Gastroesophageal sphincter (tissue), 4 donors: ENCODE measurements at regions not wholly inside any gene's neighbourhood (a gene's known extent, or its start where the extent isn't known, plus 50 kb on each side); places are given as distances from the start of the nearest gene placed in this dataset.
"Not testable (repeated sequence)": the region's sequence is repeated elsewhere in the genome, so short reads cannot be mapped to it uniquely, and the experiment has no call there.

Source experiments
- ATAC-seq: fragments of 150-250 bp; one replicate; pipeline ENCODE4 v1.9.1; 2016; ENCODE audit warnings: mild to moderate bottlenecking, moderate library complexity
- H3K27ac ChIP-seq, 4 donors: fragments of 200-600 bp; sonication (generic) in 3 of 4; 1 replicate in 3 of 4; 2 replicates in 1 of 4; pipeline ENCODE4 v1.5.1; 2016 to 2019
- H3K27me3 ChIP-seq: fragments of 200-600 bp; sonication (generic); one replicate; pipeline ENCODE4 v1.5.1; 2019
- H3K36me3 ChIP-seq, 2 donors: fragments of 200-600 bp; sonication (generic); one replicate each; pipeline ENCODE4 v1.5.1; 2019; ENCODE audit warnings: control low read depth in 1 of 2
- H3K4me1 ChIP-seq, 3 donors: fragments of 200-600 bp; sonication (generic); 1 replicate in 2 of 3; 2 replicates in 1 of 3; pipeline ENCODE4 v1.5.1; 2016 to 2019; ENCODE audit warnings: control low read depth in 2 of 3
- H3K4me3 ChIP-seq, 2 donors: fragments of 200-600 bp; sonication (generic); one replicate each; pipeline ENCODE4 v1.5.1; 2019; ENCODE audit warnings: mild to moderate bottlenecking in 1 of 2, moderate library complexity in 1 of 2
- H3K9me3 ChIP-seq, 3 donors: fragments of 200-600 bp; sonication (generic); one replicate each; pipeline ENCODE4 v1.5.1; 2017 to 2019; ENCODE audit warnings: control low read depth in 2 of 3
- CTCF ChIP-seq, 4 experiments: fragments of 200-600 bp in 2 of 4; fragments of 450-650 bp in 2 of 4; sonication (generic) in 1 of 4; IDR thresholded peaks; one replicate each; pipeline ENCODE4 v1.5.1; 2017 to 2019; ENCODE audit warnings: antibody characterized with exemption in 4 of 4, mild to moderate bottlenecking in 2 of 4, moderate library complexity in 2 of 4
- EP300 ChIP-seq: sonication (generic); formaldehyde crosslinking; IDR thresholded peaks from one replicate; pipeline ENCODE4 v1.6.1; 2017; ENCODE audit warnings: antibody characterized with exemption, mild to moderate bottlenecking
- POLR2A ChIP-seq, 2 donors: fragments of 450-650 bp; IDR thresholded peaks; one replicate each; pipeline ENCODE4 v1.6.1; 2017; ENCODE audit warnings: antibody characterized with exemption in 2 of 2, mild to moderate bottlenecking in 2 of 2, moderate library complexity in 1 of 2
- POLR2AphosphoS5 ChIP-seq: sonication (generic); formaldehyde crosslinking; IDR thresholded peaks from one replicate; pipeline ENCODE4 v1.6.1; 2017; ENCODE audit warnings: antibody characterized with exemption
- WGBS, 2 donors: methylation state at CpG; one replicate each; pipeline ENCODE4 v1.1.5; 2018; ENCODE audit warnings: low coverage in 1 of 2; 5-methylcytosine and 5-hydroxymethylcytosine counted together

- 83 to 88% methylated on average over 3 to 6 of the region's 8 CpGs for WGBS, 2 donors
- ATAC-seq: no peak
- TF ChIP-seq CTCF (IDR thresholded peaks at IDR 0.05) (no peak), POLR2A (IDR thresholded peaks at IDR 0.05) (no peak), EP300 (no peak), POLR2AphosphoS5 (no peak)
These were observed 576.9 kb upstream of the NECTIN3 start for GRCh38 chr3:110494728-110495127.

GRCh38 chr3:110495201-110495927 lies 576.3 kb upstream of the NECTIN3 start:
- H3K9me3 ChIP-seq: no peaks in the 10 kb centered on the region
- TF ChIP-seq POLR2AphosphoS5 (no peak), CTCF (IDR thresholded peaks at IDR 0.05) (no peak)
- H3K36me3 ChIP-seq: no peaks in the 10 kb centered on the region
- no peaks in the 10 kb centered on the region for H3K27me3 ChIP-seq
- no peak overlapping the region for H3K4me3 ChIP-seq
- 82 to 91% methylated on average over 2 to 4 of the region's 9 CpGs for WGBS, 2 donors
- H3K27ac ChIP-seq: no peak overlapping the region
- no peak for ATAC-seq
- H3K4me1 ChIP-seq: no peaks in the 10 kb centered on the region

More at GRCh38 chr3:110494728-110495127, 576.9 kb upstream of the NECTIN3 start:
- no peaks in the 10 kb centered on the region for H3K27me3 ChIP-seq
- H3K27ac ChIP-seq: no peak overlapping the region
- no peaks in the 10 kb centered on the region for H3K36me3 ChIP-seq
- H3K4me1 ChIP-seq: no peaks in the 10 kb centered on the region
- H3K4me3 ChIP-seq: no peak overlapping the region
- no peaks in the 10 kb centered on the region for H3K9me3 ChIP-seq

GRCh38 chr3:110504401-110504800 lies 567.2 kb upstream of the NECTIN3 start:
- Histone ChIP-seq H3K27me3 (no peaks in the 10 kb centered on the region), H3K4me3 (no peak overlapping the region), H3K4me1 (no peaks in the 10 kb centered on the region), H3K27ac (no peak overlapping the region), H3K36me3 (no peaks in the 10 kb centered on the region), H3K9me3 (peaks cover 0 to 6% (median 0%) of the 10 kb centered on the region in 3 donors)
- TF ChIP-seq CTCF (IDR thresholded peaks at IDR 0.05): no peak
- TF ChIP-seq EP300: no peak
- TF ChIP-seq POLR2A (IDR thresholded peaks at IDR 0.05): no peak
- TF ChIP-seq POLR2AphosphoS5: no peak
- no peak for ATAC-seq
- 59 to 70% methylated on average over 2 of the region's 2 CpGs for WGBS, 2 donors

- H3K9me3 ChIP-seq: peaks cover 0 to 6% (median 0%) of the 10 kb centered on the region in 3 donors
- no peak overlapping the region for H3K27ac ChIP-seq
- no peak overlapping the region for H3K4me3 ChIP-seq
- TF ChIP-seq EP300: no peak
- no peak for ATAC-seq
- 67% methylated on average over 4 of the region's 4 CpGs; no CpG with 5 or more reads in 1 of the 2 donors for WGBS, 2 donors
- H3K4me1 ChIP-seq: no peaks in the 10 kb centered on the region
- no peaks in the 10 kb centered on the region for H3K27me3 ChIP-seq
- no peaks in the 10 kb centered on the region for H3K36me3 ChIP-seq
These were observed 566.7 kb upstream of the NECTIN3 start for GRCh38 chr3:110504901-110505300.

- no peak for TF ChIP-seq POLR2AphosphoS5
- TF ChIP-seq POLR2A (IDR thresholded peaks at IDR 0.05): no peak
- TF ChIP-seq CTCF (IDR thresholded peaks at IDR 0.05): no peak
- no peak for TF ChIP-seq EP300
- no peak overlapping the region for H3K4me3 ChIP-seq
- no peak for ATAC-seq
- no peak overlapping the region for H3K27ac ChIP-seq
- H3K4me1 ChIP-seq: no peaks in the 10 kb centered on the region
- no peaks in the 10 kb centered on the region for H3K36me3 ChIP-seq
- H3K9me3 ChIP-seq: peaks cover 0 to 6% (median 0%) of the 10 kb centered on the region in 3 donors
- H3K27me3 ChIP-seq: no peaks in the 10 kb centered on the region
- 79 to 87% methylated on average over 3 to 4 of the region's 4 CpGs for WGBS, 2 donors
These were observed 564.7 kb upstream of the NECTIN3 start for GRCh38 chr3:110506890-110507289.

- H3K36me3 ChIP-seq, ATAC-seq, H3K9me3 ChIP-seq, H3K4me1 ChIP-seq, H3K27me3 ChIP-seq, H3K27ac ChIP-seq, H3K4me3 ChIP-seq: not testable (repeated sequence)
These were observed 564.0 kb upstream of the NECTIN3 start for GRCh38 chr3:110507570-110507969.
